Liver (tissue), 8 donors: ENCODE measurements at regions not wholly inside any gene's neighbourhood (a gene's known extent, or its start where the extent isn't known, plus 50 kb on each side); places are given as distances from the start of the nearest gene placed in this dataset.

Experiments
- DNase-seq: peaks from one replicate; pipeline ENCODE4 v3.0.0-alpha.2; 2017; ENCODE audit warnings: low spot score
- H3K27ac ChIP-seq, 2 donors: one replicate each; pipeline ENCODE4 v1.7.0; 2013; ENCODE audit warnings: inconsistent platforms in 2 of 2, low read length in 2 of 2, control low read depth in 1 of 2, low read depth in 1 of 2, mild to moderate bottlenecking in 1 of 2
- H3K27me3 ChIP-seq, 4 donors: one replicate each; pipeline versions ENCODE4 v1.6.1 to v1.7.0; 2013; ENCODE audit warnings: low read length in 3 of 4, inconsistent platforms in 1 of 4, mild to moderate bottlenecking in 1 of 4, moderate library complexity in 1 of 4; ENCODE audit not compliant: control insufficient read depth in 4 of 4, insufficient read depth in 4 of 4
- H3K36me3 ChIP-seq, 4 donors: one replicate each; pipeline versions ENCODE4 v1.6.1 to v1.7.0; 2013; ENCODE audit warnings: low read length in 3 of 4, mild to moderate bottlenecking in 3 of 4, low read depth in 1 of 4, moderate library complexity in 1 of 4; ENCODE audit not compliant: control insufficient read depth in 4 of 4, insufficient read depth in 3 of 4
- H3K4me1 ChIP-seq, 4 donors: one replicate each; pipeline versions ENCODE4 v1.6.1 to v1.7.0; 2013; ENCODE audit warnings: low read length in 3 of 4, mild to moderate bottlenecking in 3 of 4, moderate library complexity in 1 of 4; ENCODE audit not compliant: control insufficient read depth in 4 of 4, insufficient read depth in 4 of 4
- H3K4me3 ChIP-seq, 3 donors: one replicate each; pipeline versions ENCODE4 v1.6.1 to v1.7.0; 2013; ENCODE audit warnings: low read length in 3 of 3, control low read depth in 1 of 3, low read depth in 1 of 3, mild to moderate bottlenecking in 1 of 3
- H3K9ac ChIP-seq, 2 donors: one replicate each; pipeline ENCODE4 v1.7.0; 2013; ENCODE audit warnings: low read length in 2 of 2, mild to moderate bottlenecking in 2 of 2, moderate library complexity in 2 of 2, control low read depth in 1 of 2, low read depth in 1 of 2
- H3K9me3 ChIP-seq, 4 donors: one replicate each; pipeline versions ENCODE4 v1.6.1 to v1.7.0; 2013; ENCODE audit warnings: low read length in 3 of 4; ENCODE audit not compliant: control insufficient read depth in 4 of 4
- CTCF ChIP-seq: fragments of 150-350 bp; IDR thresholded peaks from 2 replicates; pipeline ENCODE4 v1.5.1; 2017; ENCODE audit warnings: improper control_type of control experiment, low read depth, low read length; ENCODE audit not compliant: missing input control
- EGR1 ChIP-seq, 2 donors: IDR thresholded peaks; 2 replicates each; pipeline ENCODE4 v1.6.1; 2016 to 2018; ENCODE audit warnings: antibody characterized with exemption in 2 of 2, low read depth in 2 of 2
- FOXA1 ChIP-seq: IDR thresholded peaks from 2 replicates; pipeline ENCODE4 v1.6.1; 2016; ENCODE audit warnings: antibody characterized with exemption
- HNF4A ChIP-seq, 2 donors: conservative IDR thresholded peaks; 2 replicates each; pipeline ENCODE4 v1.6.1; 2016; ENCODE audit warnings: antibody characterized with exemption in 2 of 2, mild to moderate bottlenecking in 2 of 2
- HNF4G ChIP-seq: IDR thresholded peaks from 2 replicates; pipeline ENCODE4 v1.6.1; 2016; ENCODE audit warnings: antibody characterized with exemption
- JUND ChIP-seq, 2 donors: IDR thresholded peaks; 2 replicates each; pipeline ENCODE4 v1.6.1; 2016; ENCODE audit warnings: antibody characterized with exemption in 2 of 2
- NR2F2 ChIP-seq: IDR thresholded peaks from 2 replicates; pipeline ENCODE4 v1.6.1; 2016; ENCODE audit warnings: antibody characterized with exemption
- RAD21 ChIP-seq, 2 donors: IDR thresholded peaks; 2 replicates each; pipeline ENCODE4 v1.6.1; 2016; ENCODE audit warnings: antibody characterized with exemption in 2 of 2, mild to moderate bottlenecking in 2 of 2
- TAF1 ChIP-seq: conservative IDR thresholded peaks from 2 replicates; pipeline ENCODE4 v1.6.1; 2016; ENCODE audit warnings: antibody characterized with exemption, mild to moderate bottlenecking
- YY1 ChIP-seq: IDR thresholded peaks from 2 replicates; pipeline ENCODE4 v1.6.1; 2016; ENCODE audit warnings: antibody characterized with exemption, mild to moderate bottlenecking
- ZBTB33 ChIP-seq: IDR thresholded peaks from 2 replicates; pipeline ENCODE4 v1.6.1; 2016; ENCODE audit warnings: antibody characterized with exemption
- WGBS: extraction: QIAGEN DNeasy Blood & Tissue Kit; methylation state at CpG from one replicate; pipeline ENCODE4 v1.1.7; 2013; 5-methylcytosine and 5-hydroxymethylcytosine counted together
- TF ChIP-seq, protein P1 (sequence below): IDR thresholded peaks from 2 replicates; pipeline ENCODE4 v1.6.1; 2016; ENCODE audit warnings: antibody characterized with exemption
- TF ChIP-seq, protein P2 (sequence below): IDR thresholded peaks from 2 replicates; pipeline ENCODE4 v1.6.1; 2016; ENCODE audit warnings: antibody characterized with exemption
- donor health status: healthy.
- donor health status: healthy.
- donor health status: healthy.
- donor health status: healthy.
- donor health status: healthy.

DNA sequence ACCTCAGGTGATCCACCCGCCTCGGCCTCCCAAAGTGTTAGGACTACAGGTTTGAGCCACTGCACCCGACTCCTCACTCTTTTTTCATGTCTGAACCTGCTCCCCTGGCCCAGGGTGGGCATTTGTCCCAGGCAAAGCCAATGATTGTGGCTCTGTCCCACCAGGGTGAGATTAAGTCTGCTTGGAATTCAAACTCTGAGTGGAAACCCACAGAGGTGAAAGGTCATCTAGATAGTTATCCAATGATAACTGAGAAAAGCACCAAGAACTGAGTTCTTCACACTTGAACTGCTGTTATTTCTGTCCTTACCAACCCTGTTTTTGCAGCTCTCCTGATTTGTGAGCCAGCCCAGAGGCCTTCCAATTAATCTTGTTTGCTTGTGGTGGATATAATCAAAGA is 62.4 kb upstream of the ACVR1 start (continued):
- TF ChIP-seq, protein P1, sequence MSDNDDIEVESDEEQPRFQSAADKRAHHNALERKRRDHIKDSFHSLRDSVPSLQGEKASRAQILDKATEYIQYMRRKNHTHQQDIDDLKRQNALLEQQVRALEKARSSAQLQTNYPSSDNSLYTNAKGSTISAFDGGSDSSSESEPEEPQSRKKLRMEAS: no peak

DNA sequence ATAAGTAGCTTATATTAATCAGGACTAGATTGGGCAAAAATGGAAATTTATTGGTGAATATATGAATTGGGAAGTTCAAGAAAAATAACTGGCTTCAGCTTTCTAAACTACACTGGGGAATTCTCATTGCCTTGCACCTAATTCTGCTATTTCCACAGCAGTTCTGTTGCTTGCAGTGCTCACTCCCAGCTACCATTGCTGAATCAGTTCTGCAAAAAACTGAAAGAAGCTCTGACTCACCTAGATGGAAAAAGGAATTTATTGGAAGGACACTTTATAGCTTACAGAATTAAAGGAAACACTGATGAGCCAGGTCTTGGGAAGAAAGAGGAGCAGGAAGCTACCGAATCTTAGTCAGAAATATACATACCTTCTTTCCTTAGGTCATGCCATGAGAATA is 60.3 kb upstream of the ACVR1 start:
- Histone ChIP-seq H3K4me1 (peaks cover 2 to 16% (median 9%) of the 10 kb centered on the region in 4 donors), H3K9ac (no peak overlapping the region), H3K36me3 (no peaks in the 10 kb centered on the region), H3K4me3 (no peak overlapping the region), H3K27ac (no peak overlapping the region), H3K9me3 (no peaks in the 10 kb centered on the region), H3K27me3 (no peaks in the 10 kb centered on the region)
- WGBS: 95% methylated on average over 1 of the region's 1 CpG
- no peak for DNase-seq
- TF ChIP-seq YY1: no peak
- TF ChIP-seq TAF1: no peak

DNA sequence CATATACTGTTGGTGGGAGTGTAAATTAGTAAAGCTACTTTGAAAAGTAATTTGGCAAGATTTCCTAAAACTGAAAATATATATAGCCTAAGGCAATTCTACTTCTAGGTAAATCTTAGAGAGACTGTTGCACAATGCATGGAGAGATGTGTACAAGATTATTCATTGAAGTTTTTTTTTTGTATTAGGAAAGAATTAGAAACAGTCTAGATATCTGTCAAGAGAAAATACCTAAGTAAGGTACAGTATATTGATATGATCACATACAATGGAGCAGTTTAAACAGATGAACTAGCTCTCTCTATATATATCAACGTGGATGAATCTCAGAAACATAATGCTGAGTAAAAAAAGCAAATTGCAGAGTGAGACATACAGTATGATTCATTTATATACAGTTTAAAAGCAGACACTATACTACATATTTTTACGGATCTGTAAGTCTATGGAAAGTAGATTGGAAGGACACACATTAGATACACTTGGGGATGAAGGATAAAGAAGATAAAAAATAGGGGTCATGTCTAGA is 59.3 kb upstream of the ACVR1 start:
- Histone ChIP-seq H3K4me1 (peaks cover 2 to 20% (median 9%) of the 10 kb centered on the region in 4 donors), H3K27me3 (no peaks in the 10 kb centered on the region), H3K36me3 (no peaks in the 10 kb centered on the region), H3K9ac (no peak overlapping the region), H3K9me3 (no peaks in the 10 kb centered on the region), H3K4me3 (no peak overlapping the region), H3K27ac (no peak overlapping the region)
- no peak for DNase-seq
- WGBS: 90% methylated on average over 2 of the region's 2 CpGs
- TF ChIP-seq ZBTB33 (no peak), TAF1 (no peak), NR2F2 (no peak), FOXA1 (no peak), RAD21 (IDR thresholded peaks at IDR 0.05) (no peak), CTCF (no peak), YY1 (no peak), EGR1 (IDR thresholded peaks at IDR 0.05; ENCODE audit: low read depth in 2 of 2) (no peak), HNF4A (conservative IDR thresholded peaks at IDR 0.05) (no peak), HNF4G (no peak), JUND (IDR thresholded peaks at IDR 0.05) (no peak)
- TF ChIP-seq, protein P2, sequence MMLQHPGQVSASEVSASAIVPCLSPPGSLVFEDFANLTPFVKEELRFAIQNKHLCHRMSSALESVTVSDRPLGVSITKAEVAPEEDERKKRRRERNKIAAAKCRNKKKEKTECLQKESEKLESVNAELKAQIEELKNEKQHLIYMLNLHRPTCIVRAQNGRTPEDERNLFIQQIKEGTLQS: no peak
- TF ChIP-seq, protein P1: no peak
